ENCODE measurements at regions not wholly inside any gene's neighbourhood (a gene's known extent, or its start where the extent isn't known, plus 50 kb on each side); places are given as distances from the start of the nearest gene placed in this dataset.
A peak's percentile ranks its signal among the peaks of the same experiment; 100 is the strongest.
"Not testable (repeated sequence)": the region's sequence is repeated elsewhere in the genome, so short reads cannot be mapped to it uniquely, and the experiment has no call there.

GRCh38 chr12:124669271-124669721 is 101.9 kb upstream of the NCOR2 start:
- not testable (repeated sequence) for DNase-seq

- no peak for DNase-seq
These were observed 101.2 kb upstream of the NCOR2 start for GRCh38 chr12:124668602-124669001.

GRCh38 chr12:124667506-124668326 is 100.3 kb upstream of the NCOR2 start:
- DNase-seq: peak; percentile 84

- DNase-seq: no peak
These were observed 99.4 kb upstream of the NCOR2 start for GRCh38 chr12:124666722-124667259.

- DNase-seq: no peak
These were observed 98.1 kb upstream of the NCOR2 start for GRCh38 chr12:124665511-124665910.

GRCh38 chr12:124664395-124665111 is 97.1 kb upstream of the NCOR2 start:
- DNase-seq: no peak

- no peak for DNase-seq
These were observed 96.5 kb upstream of the NCOR2 start for GRCh38 chr12:124663771-124664366.

GRCh38 chr12:124663206-124663605 is 95.8 kb upstream of the NCOR2 start:
- no peak for DNase-seq

GRCh38 chr12:124661341-124661740 is 93.9 kb upstream of the NCOR2 start:
- DNase-seq: peak; percentile 59

- DNase-seq: peak; percentile 59
These were observed 93.4 kb upstream of the NCOR2 start for GRCh38 chr12:124660851-124661250.

- DNase-seq: no peak
These were observed 91.5 kb upstream of the NCOR2 start for GRCh38 chr12:124658806-124659402.

- no peak for DNase-seq
These were observed 90.9 kb upstream of the NCOR2 start for GRCh38 chr12:124658302-124658701.

- DNase-seq: no peak
These were observed 89.6 kb upstream of the NCOR2 start for GRCh38 chr12:124656947-124657434.

- DNase-seq: peak; percentile 54
These were observed 88.5 kb upstream of the NCOR2 start for GRCh38 chr12:124655698-124656516.

GRCh38 chr12:124655048-124655697 is 87.8 kb upstream of the NCOR2 start:
- DNase-seq: peak; percentile 82

GRCh38 chr12:124654666-124655047 is 87.2 kb upstream of the NCOR2 start:
- DNase-seq: no peak

GRCh38 chr12:124653169-124653931 is 85.9 kb upstream of the NCOR2 start:
- DNase-seq: no peak

- no peak for DNase-seq
These were observed 85.2 kb upstream of the NCOR2 start for GRCh38 chr12:124652661-124653060.

- no peak for DNase-seq
These were observed 84.3 kb upstream of the NCOR2 start for GRCh38 chr12:124651516-124652273.

- no peak for DNase-seq
These were observed 83.5 kb upstream of the NCOR2 start for GRCh38 chr12:124650912-124651311.
